Stimulated activated CD8-positive, alpha-beta memory T cell treated with anti-CD3 and anti-CD28 coated beads, Interleukin-7, amount 100 ng/mL, for 24 hours (primary cell): ENCODE measurements at regions not wholly inside any gene's neighbourhood (a gene's known extent, or its start where the extent isn't known, plus 50 kb on each side); places are given as distances from the start of the nearest gene placed in this dataset.

Source experiments
- DNase-seq: peaks from one replicate; pipeline ENCODE4 v3.0.0-alpha.2; 2020; ENCODE audit warnings: low read depth

DNA sequence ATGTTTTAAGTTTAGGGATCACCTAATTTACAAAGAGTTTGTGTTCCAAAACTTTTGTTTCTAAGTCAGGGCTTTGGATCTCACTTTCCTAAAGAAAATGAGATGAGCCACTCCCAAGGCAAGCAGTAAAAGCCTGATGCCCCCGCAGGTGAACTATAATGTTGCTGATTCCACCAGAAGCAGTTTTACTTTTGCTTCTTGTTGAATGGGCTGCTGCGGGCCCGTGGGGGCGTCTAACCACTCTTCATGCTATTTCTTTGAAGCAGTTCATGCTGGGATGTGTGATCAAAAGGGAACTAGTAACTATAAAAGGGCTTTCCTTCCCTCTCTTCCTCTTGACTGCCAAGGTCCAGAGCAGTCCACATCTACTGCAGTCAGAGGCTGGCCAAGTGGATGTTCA lies 118.7 kb upstream of the NEBL start:
- DNase-seq = no peak

DNA sequence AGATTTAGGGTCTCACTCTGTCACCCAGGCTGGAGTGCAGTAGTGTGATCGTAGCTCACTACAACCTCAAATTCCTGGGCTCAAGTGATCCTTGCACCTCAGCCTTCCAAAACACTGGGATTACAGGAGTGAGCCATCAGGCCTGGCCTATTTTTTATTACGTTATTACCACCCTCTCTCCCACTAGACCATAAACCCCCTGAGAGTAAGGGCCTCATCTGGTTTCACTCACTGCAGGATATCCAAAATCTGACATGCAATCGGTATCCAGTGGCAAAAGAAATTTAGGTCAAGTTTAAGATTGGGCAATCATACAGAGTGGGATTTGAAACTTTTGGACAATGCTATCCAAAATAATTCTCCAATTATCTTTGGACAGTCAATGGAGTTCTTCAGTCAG lies 117.0 kb upstream of the NEBL start:
- DNase-seq = no peak

DNA sequence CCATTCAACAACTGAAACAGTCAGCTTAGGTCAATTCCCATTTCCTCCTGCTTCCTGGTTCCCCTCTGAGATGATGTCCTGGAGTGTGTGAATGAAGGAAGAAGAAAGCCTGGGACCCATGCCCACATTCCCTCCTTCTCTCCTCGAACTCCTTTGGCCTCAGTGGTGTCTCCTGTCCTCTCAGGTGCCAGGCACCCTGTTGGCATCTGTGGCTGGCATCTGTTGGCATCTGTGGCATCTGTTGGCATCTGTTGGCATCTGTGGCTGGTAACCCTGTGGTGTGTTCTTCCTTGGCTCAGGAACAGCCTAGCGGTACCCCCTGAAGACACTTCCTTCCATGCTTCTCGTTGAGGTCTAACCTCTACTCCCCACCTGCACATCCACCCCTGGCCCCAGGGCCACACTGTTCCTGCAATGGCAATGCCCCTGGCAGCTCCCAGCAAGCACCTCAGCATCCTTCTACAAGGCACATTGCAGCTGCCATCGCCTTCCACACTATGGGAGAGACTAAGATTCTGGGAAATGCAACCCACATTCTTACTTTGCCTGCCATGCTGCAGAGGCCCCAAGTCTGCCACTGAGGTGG lies 114.4 kb upstream of the NEBL start:
- no peak for DNase-seq

GRCh38 chr10:21010615-21011014 lies 113.5 kb upstream of the NEBL start:
- no peak for DNase-seq

DNA sequence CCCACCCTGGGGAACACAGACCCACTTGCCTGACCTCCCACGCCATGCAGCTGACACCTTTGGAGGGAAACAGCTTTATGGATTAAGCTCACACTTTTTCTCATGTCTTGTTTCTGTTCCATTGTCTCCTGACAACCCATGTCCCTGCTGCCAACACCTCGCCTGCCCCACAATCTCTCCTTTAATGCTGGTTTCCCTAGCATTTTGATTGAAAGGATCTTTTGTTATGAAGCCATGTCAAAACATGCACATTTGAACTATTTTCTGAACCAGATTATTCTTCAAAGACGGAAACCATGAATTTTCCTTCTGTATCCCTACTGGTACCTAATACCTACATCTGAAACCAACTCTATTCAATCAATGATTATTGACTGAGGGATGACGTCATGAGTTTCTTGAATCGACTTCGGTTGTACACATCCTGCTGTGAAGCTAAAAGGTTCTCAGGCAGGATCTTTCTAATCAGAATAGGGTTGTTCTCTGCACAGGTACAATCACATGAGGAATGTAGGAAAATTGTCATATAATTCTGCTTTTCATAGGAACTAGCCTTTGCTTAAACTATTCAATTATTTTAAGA lies 106.2 kb upstream of the NEBL start:
- no peak for DNase-seq

GRCh38 chr10:21002091-21002878 lies 105.2 kb upstream of the NEBL start:
- DNase-seq = no peak

DNA sequence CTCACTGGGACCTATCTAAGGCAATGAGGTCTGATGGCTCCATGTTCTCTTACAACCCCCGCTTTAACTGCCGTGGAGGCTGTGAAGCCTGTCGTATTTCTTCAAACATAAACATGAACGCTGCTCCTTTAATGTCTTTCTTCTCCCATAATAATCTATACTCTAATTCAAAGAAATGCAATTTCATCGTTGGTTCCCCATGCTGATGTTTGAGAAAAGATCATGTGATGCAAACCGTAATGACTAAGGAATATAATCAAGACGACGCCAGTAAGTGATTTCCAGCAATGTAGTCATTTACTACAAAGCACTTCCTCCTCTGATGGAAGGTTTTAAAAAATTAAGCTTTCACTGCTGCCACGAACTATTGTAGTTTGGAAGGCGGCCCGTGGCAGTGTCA lies 102.6 kb upstream of the NEBL start:
- no peak for DNase-seq

DNA sequence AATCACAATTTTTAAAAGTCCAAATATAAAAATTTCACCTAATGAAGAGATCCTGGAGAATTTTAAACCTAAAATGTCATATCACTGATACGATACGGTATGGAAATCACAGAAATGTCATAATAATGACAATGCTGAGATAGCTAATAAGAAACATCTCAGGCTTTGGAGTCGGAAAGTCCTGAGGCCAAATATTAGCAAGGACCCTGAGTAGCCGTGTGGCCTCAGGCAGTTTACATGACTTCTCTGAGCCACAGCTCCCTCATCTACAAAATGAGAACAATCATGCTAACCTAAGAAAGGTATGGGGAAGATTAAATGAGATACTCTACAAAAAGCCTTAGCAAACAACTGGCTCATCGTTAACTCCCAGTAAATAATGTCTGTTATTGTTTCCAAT lies 100.9 kb upstream of the NEBL start:
- DNase-seq = no peak

GRCh38 chr10:20995123-20995987 lies 98.2 kb upstream of the NEBL start:
- no peak for DNase-seq

DNA sequence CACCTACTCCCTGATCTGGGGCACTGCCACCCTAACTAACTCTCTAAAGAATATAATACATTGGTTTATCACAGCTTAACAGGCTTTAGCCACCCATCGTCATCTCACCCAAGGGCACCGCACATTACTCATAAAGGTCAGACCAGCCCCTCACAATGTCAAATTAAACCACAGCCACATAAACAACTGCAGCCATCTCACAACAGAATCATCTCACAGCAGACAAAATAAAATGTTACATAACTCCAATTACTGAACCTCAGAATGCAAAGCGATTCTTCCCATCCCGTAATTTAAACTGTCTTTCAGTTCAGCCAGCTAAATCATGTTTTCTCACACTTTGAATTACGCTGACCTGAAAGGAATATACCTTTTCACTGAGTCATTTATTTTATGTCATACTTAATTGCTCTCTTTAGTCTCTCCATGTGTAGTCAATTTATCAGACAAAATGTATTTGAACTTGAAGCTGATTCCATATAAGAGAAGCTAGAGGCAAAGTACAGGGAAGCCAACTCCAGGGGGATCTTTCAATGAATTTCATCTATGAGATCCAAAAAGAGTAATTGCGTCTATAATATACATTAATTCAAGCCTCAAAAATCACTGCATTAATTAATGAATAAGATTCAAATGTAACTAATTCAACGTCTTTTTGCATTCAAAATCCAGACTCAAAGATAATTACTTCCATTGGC lies 96.9 kb upstream of the NEBL start:
- DNase-seq = no peak

GRCh38 chr10:20993389-20993788 lies 96.3 kb upstream of the NEBL start:
- DNase-seq = no peak

GRCh38 chr10:20991526-20991925 lies 94.4 kb upstream of the NEBL start:
- no peak for DNase-seq

GRCh38 chr10:20990604-20991003 lies 93.5 kb upstream of the NEBL start:
- DNase-seq = no peak

- DNase-seq = no peak
These were observed 91.4 kb upstream of the NEBL start for GRCh38 chr10:20988357-20988983.

- DNase-seq = no peak
These were observed 88.9 kb upstream of the NEBL start for GRCh38 chr10:20986049-20986448.

DNA sequence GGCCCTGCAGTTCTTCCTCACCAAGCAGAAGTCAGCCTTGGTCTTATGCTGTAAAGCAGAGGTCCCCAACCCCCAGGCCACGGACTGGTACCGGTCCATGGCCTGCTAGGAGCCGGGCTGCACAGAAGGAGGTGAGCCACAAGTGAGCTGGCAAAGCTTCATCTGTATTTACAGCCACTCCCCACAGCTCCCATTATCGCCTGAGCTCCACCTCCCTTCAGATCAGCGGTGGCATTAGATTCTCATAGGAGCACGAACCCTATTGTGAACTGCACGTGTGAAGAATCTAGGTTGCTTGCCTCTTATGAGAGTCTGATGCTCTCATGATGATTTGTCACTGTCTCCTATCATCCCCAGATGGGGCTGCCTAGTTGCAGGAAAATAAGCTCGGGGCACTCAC lies 87.6 kb upstream of the NEBL start:
- DNase-seq = no peak

DNA sequence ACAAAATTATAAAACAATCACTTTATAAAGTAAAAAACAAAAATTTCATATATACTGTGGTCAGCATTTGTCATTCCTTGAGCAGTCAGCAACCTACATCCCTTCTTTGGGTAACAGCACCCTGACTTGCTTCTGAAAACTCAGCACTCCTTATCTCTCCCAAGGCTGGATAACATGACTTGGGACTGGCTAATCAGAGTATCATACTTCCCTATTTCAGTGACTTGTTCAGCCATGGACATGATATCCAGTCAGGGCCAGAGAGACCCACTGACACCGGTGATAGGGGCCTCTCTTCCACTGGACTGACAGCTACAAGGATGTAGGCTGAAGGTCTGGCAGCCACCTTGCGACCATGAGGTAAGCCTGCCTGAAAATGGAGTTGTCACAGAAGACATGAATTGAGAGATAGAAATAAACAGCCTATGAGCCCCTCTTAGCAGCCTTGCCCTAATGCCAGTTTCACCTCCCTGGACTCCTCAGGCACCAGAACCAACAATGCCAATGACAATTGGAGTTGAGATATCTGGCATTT lies 84.4 kb upstream of the NEBL start:
- no peak for DNase-seq

- DNase-seq = no peak
These were observed 81.5 kb upstream of the NEBL start for GRCh38 chr10:20978617-20979016.

- DNase-seq = no peak
These were observed 80.2 kb upstream of the NEBL start for GRCh38 chr10:20977300-20977699.

GRCh38 chr10:20976891-20977290 lies 79.8 kb upstream of the NEBL start:
- no peak for DNase-seq

GRCh38 chr10:20976390-20976789 lies 79.3 kb upstream of the NEBL start:
- DNase-seq = no peak
